ENCODE measurements at regions not wholly inside any gene's neighbourhood (a gene's known extent, or its start where the extent isn't known, plus 50 kb on each side); places are given as distances from the start of the nearest gene placed in this dataset.

- TF ChIP-seq POLR2AphosphoS5 (IDR thresholded peaks at IDR 0.05), result no peak
- Histone ChIP-seq H3K27me3 (replicated peaks in 1 of 7) (no peaks in the 10 kb centered on the region), H3K27ac (no peak overlapping the region), H3K4me1 (peaks cover 9 to 31% (median 19%) of the 10 kb centered on the region in 6 donors), H3K36me3 (no peaks in the 10 kb centered on the region), H3K4me3 (no peak overlapping the region), H3K9me3 (no peaks in the 10 kb centered on the region)
- DNase-seq, result no peak
- intact Hi-C loops (cut with DNase I; ENCODE audit: low total_unique reads), result no loop called here
- 62 to 75% (median 71%) methylated on average over 1 of the region's 1 CpG for WGBS, 5 donors
These were observed 201.0 kb downstream of the SPRY1 start for GRCh38 chr4:123597586-123597985.

DNA sequence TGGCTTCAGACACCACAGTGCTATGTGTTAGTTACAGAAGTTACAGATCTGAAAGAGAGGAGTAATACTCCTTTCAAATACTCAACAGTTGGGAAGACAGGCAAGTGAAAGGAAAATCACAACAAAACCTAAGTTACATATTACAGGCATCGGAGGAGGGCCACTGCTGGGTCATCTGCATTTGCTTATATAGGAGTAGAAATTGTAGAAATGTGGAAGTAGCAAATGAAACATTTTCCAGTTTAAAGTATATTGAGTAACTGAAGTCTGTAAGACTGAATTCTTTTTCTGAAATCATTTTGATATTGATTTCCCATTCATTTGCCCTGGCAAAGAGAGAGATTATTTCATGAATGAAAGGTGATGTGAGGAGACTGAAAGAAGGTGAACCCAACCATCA lies 201.7 kb downstream of the SPRY1 start:
- Histone ChIP-seq H3K27me3 (replicated peaks in 1 of 7) (no peaks in the 10 kb centered on the region), H3K9me3 (no peaks in the 10 kb centered on the region), H3K4me3 (no peak overlapping the region), H3K4me1 (peaks cover 11 to 39% (median 19%) of the 10 kb centered on the region in 6 donors), H3K27ac (no peak overlapping the region), H3K36me3 (no peaks in the 10 kb centered on the region)
- no peak for DNase-seq
- intact Hi-C loops (cut with DNase I; ENCODE audit: low total_unique reads), result no loop called here
- TF ChIP-seq, protein P1, sequence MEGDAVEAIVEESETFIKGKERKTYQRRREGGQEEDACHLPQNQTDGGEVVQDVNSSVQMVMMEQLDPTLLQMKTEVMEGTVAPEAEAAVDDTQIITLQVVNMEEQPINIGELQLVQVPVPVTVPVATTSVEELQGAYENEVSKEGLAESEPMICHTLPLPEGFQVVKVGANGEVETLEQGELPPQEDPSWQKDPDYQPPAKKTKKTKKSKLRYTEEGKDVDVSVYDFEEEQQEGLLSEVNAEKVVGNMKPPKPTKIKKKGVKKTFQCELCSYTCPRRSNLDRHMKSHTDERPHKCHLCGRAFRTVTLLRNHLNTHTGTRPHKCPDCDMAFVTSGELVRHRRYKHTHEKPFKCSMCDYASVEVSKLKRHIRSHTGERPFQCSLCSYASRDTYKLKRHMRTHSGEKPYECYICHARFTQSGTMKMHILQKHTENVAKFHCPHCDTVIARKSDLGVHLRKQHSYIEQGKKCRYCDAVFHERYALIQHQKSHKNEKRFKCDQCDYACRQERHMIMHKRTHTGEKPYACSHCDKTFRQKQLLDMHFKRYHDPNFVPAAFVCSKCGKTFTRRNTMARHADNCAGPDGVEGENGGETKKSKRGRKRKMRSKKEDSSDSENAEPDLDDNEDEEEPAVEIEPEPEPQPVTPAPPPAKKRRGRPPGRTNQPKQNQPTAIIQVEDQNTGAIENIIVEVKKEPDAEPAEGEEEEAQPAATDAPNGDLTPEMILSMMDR (IDR thresholded peaks at IDR 0.05 in 8 of 11, conservative IDR thresholded peaks at IDR 0.05 in 3 of 11), result no peak
- no peak for TF ChIP-seq POLR2A (IDR thresholded peaks at IDR 0.05)
- no peak for TF ChIP-seq POLR2AphosphoS5 (IDR thresholded peaks at IDR 0.05)
- WGBS, 5 donors, result 70 to 96% (median 76%) methylated on average over 1 of the region's 1 CpG

- TF ChIP-seq, protein P1 (IDR thresholded peaks at IDR 0.05 in 8 of 11, conservative IDR thresholded peaks at IDR 0.05 in 3 of 11), result no peak
- TF ChIP-seq POLR2A (IDR thresholded peaks at IDR 0.05) (no peak), POLR2AphosphoS5 (IDR thresholded peaks at IDR 0.05) (no peak)
- H3K27me3 ChIP-seq (replicated peaks in 1 of 7), result no peaks in the 10 kb centered on the region
- WGBS, 5 donors, result 54 to 69% (median 58%) methylated on average over 3 of the region's 3 CpGs
- H3K36me3 ChIP-seq, result no peaks in the 10 kb centered on the region
- H3K27ac ChIP-seq, result peak overlapping the region in 5 of 8 donors; percentile 55 to 76 (median 67)
- no peak overlapping the region for H3K4me3 ChIP-seq
- no peaks in the 10 kb centered on the region for H3K9me3 ChIP-seq
- H3K4me1 ChIP-seq, result peaks cover 11 to 39% (median 19%) of the 10 kb centered on the region in 6 donors
- DNase-seq, result no peak
- intact Hi-C loops (cut with DNase I; ENCODE audit: low total_unique reads), result no loop called here
These were observed 202.7 kb downstream of the SPRY1 start for GRCh38 chr4:123599061-123599919.

DNA sequence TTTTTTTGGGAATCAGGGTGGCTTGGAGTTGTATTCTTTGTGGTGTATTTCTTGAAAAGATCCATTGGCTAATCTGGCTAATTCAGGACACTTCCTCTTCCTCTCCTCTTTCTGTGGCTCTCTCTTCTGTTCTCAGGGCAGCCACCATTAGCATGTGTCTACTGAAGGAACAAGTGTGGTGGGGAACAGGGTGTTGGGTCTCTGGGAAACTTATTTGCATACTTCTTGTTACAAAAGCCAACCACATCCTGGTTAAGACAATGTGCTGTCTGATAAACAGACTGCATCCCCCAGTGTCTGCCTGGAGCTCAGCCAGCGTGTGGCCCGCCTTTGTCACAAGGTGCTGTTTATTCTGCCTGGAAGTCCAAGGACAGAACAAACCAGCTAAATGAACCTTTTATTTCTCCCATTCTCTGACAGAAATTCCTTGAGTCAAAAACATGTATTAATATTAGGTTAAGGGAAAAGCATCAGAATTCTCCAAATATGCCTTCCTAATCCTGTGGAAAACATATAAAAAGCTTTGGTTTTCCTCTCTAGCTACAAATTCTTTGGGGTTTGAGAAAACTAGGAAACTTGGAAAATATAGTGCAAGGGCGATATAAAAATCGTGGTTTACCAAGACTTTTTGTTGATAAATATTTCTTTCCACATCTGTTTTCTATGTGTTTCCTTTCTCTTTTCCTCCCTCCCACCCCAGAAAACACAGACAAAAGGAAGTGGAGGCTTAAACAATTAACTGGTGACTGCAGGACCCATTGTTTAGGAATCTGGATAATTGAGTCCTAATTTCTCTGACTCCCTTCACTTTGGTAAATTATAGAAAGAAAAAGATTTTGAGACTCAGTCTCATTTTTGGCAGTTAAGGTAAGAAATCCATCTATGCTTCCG lies 203.6 kb downstream of the SPRY1 start:
- H3K4me3 ChIP-seq, result no peak overlapping the region
- H3K27ac ChIP-seq, result peak overlapping the region in 6 of 8 donors; percentile 55 to 76 (median 62)
- no peaks in the 10 kb centered on the region for H3K27me3 ChIP-seq (replicated peaks in 1 of 7)
- H3K4me1 ChIP-seq, result peaks cover 11 to 39% (median 19%) of the 10 kb centered on the region in 6 donors
- intact Hi-C loops (cut with DNase I; ENCODE audit: low total_unique reads), result no loop called here
- 17 to 39% (median 19%) methylated on average over 5 of the region's 5 CpGs for WGBS, 5 donors
- TF ChIP-seq POLR2AphosphoS5 (IDR thresholded peaks at IDR 0.05) (peak in 1 of 3 donors; percentile 79), POLR2A (IDR thresholded peaks at IDR 0.05) (no peak)
- no peaks in the 10 kb centered on the region for H3K9me3 ChIP-seq
- DNase-seq, result peak; percentile 93
- no peaks in the 10 kb centered on the region for H3K36me3 ChIP-seq
